ENCODE measurements at regions not wholly inside any gene's neighbourhood (a gene's known extent, or its start where the extent isn't known, plus 50 kb on each side); places are given as distances from the start of the nearest gene placed in this dataset.

DNA sequence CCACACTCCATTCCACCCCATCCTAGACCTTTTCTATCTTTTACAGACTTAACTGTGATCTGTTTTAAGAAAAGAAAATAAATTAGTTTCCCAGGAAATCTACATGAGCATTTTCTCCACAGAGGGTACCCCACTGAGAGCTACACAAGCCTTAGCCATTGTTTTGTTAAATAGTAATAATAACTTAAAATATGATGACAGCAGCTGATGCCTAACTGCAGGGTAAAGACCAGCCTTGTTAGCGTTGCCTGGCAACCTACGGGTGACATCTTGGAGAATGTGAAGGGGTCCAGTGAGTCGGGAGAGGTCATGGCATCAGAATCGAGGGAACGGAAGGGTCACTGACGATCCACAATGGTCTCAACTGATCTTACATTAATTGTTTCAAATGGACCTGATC, 233.2 kb upstream of the PBX1 start:
- ATAC-seq (no peak), DNase-seq (ENCODE audit: low spot score in 2 of 2) (no peak)
- H3K4me3 Mint-ChIP-seq = no peak overlapping the region
- no peak overlapping the region for H3K27ac Mint-ChIP-seq
- H3K36me3 Mint-ChIP-seq = no peaks in the 10 kb centered on the region
- peaks cover 13% of the 10 kb centered on the region for H3K9me3 Mint-ChIP-seq
- H3K4me1 Mint-ChIP-seq = no peaks in the 10 kb centered on the region

DNA sequence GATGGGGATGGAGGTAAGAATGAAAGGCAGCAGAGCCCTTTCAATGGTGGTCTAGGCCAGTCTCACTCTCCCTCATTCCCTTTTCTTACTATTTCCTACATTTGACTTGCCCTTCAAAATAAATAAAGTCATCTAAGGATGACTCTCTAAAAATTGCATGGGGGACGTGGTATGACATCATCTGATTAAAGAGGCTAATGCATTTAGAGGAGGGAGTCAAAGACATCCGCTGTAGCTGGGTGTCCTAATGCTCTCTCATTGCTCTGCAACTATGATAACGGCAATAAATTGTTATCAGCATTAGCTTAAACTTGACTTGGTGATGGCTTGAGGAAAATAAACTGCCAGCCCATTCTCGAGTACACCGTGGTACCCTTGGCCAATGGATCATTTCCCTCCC, 225.6 kb upstream of the PBX1 start:
- no peak for DNase-seq (ENCODE audit: low spot score in 2 of 2)
- Mint-ChIP-seq H3K36me3 (no peaks in the 10 kb centered on the region), H3K9me3 (peaks cover 6% of the 10 kb centered on the region), H3K4me3 (no peak overlapping the region), H3K27ac (no peak overlapping the region), H3K4me1 (no peaks in the 10 kb centered on the region)
- ATAC-seq = no peak

DNA sequence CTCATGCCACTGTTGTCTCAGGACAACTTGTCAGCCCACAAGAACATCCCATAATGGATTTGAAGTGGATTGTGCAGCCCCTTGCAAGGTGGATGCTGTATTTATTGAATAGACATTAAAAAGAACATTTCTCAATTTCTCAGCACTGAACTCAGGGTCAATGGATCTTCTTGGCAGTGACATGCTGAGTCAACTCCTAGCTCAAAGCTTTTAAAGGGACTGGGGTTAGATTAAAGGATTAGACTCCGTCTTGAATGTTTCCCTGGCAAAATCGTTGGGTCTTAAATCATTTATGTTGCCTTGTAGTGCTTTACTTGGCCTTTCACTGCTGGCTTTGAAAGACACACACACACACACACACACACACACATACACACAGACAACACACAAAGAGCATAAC, 221.6 kb upstream of the PBX1 start:
- Mint-ChIP-seq H3K9me3 (peaks cover 11% of the 10 kb centered on the region), H3K36me3 (no peaks in the 10 kb centered on the region), H3K4me1 (no peaks in the 10 kb centered on the region), H3K4me3 (no peak overlapping the region), H3K27ac (no peak overlapping the region)
- DNase-seq (ENCODE audit: low spot score in 2 of 2) (no peak), ATAC-seq (no peak)

DNA sequence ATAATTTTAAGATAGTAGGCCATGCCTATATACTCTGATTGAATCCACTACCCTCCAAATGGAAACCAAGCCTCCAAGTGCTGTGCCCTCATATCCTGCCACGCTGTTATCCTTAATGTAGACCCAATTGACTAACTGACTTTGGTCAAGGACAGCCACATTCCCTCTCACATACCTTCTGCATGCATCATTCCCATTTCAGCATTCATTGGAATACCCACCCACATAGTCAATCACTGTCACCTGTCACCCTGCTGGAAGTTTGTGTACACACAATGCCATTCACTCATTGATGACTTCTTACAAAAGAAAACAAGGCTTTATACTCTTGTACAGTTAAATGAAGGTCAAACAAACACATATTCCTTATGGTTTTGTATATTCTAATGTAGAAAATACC, 221.1 kb upstream of the PBX1 start:
- H3K36me3 Mint-ChIP-seq = no peaks in the 10 kb centered on the region
- DNase-seq (ENCODE audit: low spot score in 2 of 2) (no peak), ATAC-seq (no peak)
- H3K27ac Mint-ChIP-seq = no peak overlapping the region
- H3K9me3 Mint-ChIP-seq = peaks cover 11% of the 10 kb centered on the region
- H3K4me1 Mint-ChIP-seq = no peaks in the 10 kb centered on the region
- H3K4me3 Mint-ChIP-seq = no peak overlapping the region

DNA sequence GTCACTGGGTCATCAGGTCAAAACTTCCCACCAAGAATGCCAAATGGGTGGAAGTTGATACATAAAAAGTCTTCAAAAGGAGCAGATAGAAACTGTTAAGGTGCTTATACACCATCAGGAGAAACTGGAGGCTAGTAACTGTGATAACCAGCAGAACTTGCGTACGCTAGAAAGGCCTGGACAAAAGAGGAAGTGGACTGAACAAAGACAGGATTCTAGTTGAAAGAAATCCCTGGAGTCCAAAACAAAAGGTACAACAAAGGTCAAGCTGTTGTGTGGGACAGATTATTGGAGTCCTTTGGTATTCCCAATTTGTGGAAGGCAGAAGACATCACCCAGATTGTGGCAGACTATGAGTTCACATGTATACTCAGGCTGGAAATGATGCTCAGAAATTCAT, 215.8 kb upstream of the PBX1 start:
- ATAC-seq = no peak
- no peak for DNase-seq (ENCODE audit: low spot score in 2 of 2)
- H3K9me3 Mint-ChIP-seq = peaks cover 16% of the 10 kb centered on the region
- no peak overlapping the region for H3K4me3 Mint-ChIP-seq
- H3K27ac Mint-ChIP-seq = no peak overlapping the region
- H3K36me3 Mint-ChIP-seq = no peaks in the 10 kb centered on the region
- H3K4me1 Mint-ChIP-seq = no peaks in the 10 kb centered on the region

DNA sequence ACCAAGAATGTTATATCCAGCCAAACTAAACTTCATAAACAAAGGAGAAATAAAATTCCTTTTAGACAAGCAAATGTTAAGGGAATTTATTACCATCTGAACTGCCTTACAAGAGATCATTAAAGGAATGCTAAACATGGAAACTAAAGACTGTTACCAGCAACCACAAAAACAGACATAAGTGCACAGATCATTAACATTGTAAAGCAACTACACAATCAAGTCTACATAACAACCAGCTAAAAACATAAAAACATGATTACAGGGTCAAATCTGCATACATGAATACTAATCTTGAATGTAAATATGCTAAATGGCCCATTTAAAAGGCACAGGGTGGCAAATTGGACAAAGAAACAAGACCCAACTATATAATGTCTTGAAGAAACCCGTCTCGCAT, 211.0 kb upstream of the PBX1 start:
- no peak for DNase-seq (ENCODE audit: low spot score in 2 of 2)
- Mint-ChIP-seq H3K4me3 (no peak overlapping the region), H3K36me3 (no peaks in the 10 kb centered on the region), H3K27ac (no peak overlapping the region), H3K4me1 (no peaks in the 10 kb centered on the region), H3K9me3 (peaks cover 19% of the 10 kb centered on the region)
- ATAC-seq = no peak

DNA sequence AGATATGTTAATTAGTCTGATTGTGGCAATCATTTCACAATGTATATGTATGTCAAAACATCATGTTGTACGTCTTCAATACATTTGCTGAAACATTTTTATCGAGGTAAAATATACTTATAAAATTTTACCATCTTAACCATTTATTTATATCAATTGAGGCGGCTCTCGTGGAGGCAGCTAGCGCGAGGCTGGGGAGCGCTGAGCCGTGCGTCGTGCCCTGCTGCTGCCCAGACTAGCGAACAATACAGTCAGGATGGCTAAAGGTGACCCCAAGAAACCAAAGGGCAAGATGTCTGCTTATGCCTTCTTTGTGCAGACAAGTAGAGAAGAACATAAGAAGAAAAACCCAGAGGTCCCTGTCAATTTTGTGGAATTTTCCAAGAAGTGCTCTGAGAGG, 202.5 kb upstream of the PBX1 start:
- no peak for ATAC-seq

DNA sequence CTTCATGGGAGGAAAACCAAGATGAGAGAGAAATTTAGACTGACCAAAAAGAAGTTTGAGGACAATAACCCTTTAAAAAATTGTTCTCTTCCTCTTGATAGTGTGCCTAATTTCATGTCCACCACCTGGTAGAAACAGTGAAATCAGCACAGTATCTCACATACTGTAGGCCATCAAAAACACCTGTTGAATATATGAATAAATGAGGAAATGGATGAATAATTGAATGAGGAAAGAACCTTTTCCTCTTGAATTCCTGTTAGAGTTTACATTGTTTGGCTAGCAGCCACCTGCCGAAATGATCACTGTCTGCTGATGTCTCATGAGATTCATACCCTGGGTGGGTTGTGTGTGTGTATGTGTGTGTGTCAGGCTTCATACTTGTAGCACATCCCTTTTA, 198.7 kb upstream of the PBX1 start:
- ATAC-seq (no peak), DNase-seq (ENCODE audit: low spot score in 2 of 2) (no peak)
- Mint-ChIP-seq H3K4me3 (no peak overlapping the region), H3K36me3 (no peaks in the 10 kb centered on the region), H3K4me1 (no peaks in the 10 kb centered on the region), H3K27ac (no peak overlapping the region), H3K9me3 (peaks cover 12% of the 10 kb centered on the region)

More for the DNA sequence above, 202.5 kb upstream of the PBX1 start:
- no peaks in the 10 kb centered on the region for H3K4me1 Mint-ChIP-seq
- no peak overlapping the region for H3K4me3 Mint-ChIP-seq
- peaks cover 16% of the 10 kb centered on the region for H3K9me3 Mint-ChIP-seq
- H3K27ac Mint-ChIP-seq = no peak overlapping the region
- no peaks in the 10 kb centered on the region for H3K36me3 Mint-ChIP-seq
- no peak for DNase-seq (ENCODE audit: low spot score in 2 of 2)

DNA sequence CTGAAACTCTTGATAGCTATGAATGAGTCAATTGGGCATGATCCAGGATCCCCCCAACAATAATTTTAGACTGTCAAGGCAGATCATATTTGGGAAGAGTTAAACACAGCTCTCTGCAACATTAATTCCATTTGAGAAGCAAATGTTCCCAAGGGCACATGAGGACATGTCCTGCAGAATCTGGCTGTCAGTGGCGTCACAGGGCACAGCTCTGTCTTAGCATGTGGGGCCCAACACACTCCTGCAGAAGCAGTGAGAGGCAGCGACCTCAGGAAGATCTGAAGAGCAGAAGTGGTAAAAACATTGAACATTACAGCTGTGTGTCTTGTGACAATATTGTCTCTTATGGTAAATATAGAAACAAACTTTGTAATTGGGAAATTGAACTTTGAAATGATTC, 197.1 kb upstream of the PBX1 start:
- Mint-ChIP-seq H3K4me3 (no peak overlapping the region), H3K4me1 (no peaks in the 10 kb centered on the region), H3K9me3 (peaks cover 14% of the 10 kb centered on the region), H3K27ac (no peak overlapping the region), H3K36me3 (no peaks in the 10 kb centered on the region)
- ATAC-seq (no peak), DNase-seq (ENCODE audit: low spot score in 2 of 2) (no peak)

DNA sequence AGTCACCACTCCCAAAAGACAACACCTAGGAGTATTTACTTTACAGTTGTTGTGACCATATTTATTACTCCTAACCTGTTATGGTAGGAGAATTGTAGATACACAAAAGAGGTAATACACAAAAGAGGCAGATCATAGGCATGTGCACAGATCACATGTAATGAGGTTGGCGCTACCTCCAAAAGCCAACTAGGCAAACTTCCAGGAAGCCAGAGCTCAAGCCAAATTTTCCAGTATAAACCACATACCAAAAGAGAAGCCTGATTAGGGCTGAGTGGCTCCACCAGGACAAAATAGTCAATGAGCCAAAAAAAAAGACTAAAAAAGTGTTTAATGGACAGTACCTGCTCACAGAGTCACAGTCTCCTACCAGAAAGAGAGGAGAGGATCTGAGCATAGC, 195.0 kb upstream of the PBX1 start:
- no peak for ATAC-seq
- DNase-seq (ENCODE audit: low spot score in 2 of 2) = no peak
- Mint-ChIP-seq H3K9me3 (peaks cover 11% of the 10 kb centered on the region), H3K36me3 (no peaks in the 10 kb centered on the region), H3K4me3 (no peak overlapping the region), H3K4me1 (no peaks in the 10 kb centered on the region), H3K27ac (no peak overlapping the region)

DNA sequence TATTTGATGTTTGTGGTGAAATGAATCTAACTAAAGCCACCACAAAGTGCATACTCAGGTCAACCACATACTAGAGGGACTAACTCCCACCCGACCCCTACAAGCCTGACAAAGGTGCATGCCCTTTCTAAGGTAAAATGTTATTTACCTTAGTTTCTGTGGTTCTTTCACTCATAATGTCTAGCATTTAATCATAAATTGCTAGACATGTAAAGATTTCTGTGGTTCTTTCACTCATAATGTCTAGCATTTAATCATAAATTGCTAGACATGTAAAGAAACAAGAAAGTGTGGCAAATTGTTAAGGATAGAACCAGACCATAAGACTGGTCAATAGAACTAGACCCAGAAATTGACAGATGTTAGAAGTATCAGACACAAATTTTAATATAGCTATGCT, 193.0 kb upstream of the PBX1 start:
- H3K4me3 Mint-ChIP-seq = no peak overlapping the region
- H3K4me1 Mint-ChIP-seq = no peaks in the 10 kb centered on the region

DNA sequence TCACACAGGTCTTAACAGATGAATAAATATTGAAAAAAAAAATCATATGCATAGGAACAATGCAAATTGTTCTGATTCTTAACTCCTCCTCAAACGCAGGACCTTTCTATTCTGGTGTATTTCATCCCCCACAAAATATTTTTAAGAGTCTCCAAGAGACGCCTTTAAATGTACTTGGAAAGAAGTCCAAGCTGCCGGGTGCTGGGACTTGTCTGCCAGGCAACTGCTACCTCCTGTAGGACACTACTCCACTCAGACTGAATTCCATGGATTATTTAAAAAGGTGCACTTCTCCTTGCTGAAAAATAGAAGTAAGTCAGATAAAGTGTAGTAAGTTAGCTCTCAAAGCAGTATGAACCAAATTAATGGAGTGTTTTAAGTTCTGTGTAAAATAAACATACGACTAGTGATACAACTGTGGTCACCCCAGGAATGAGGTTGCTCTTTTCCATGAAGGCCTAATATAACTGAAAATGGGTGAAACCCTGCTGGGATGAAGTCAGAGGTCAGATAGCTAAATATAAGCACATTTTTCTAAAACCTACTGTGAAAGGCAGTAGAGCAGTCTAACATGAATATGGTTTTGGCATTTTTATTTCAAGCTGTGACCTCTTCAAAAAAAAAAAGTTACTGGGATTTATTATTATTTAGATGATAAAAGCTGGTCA, 189.2 kb upstream of the PBX1 start:
- no peaks in the 10 kb centered on the region for H3K36me3 Mint-ChIP-seq
- no peak for ATAC-seq
- H3K27ac Mint-ChIP-seq = no peak overlapping the region
- no peaks in the 10 kb centered on the region for H3K4me1 Mint-ChIP-seq
- no peak overlapping the region for H3K4me3 Mint-ChIP-seq
- DNase-seq (ENCODE audit: low spot score in 2 of 2) = no peak
- H3K9me3 Mint-ChIP-seq = peaks cover 14% of the 10 kb centered on the region

More for the DNA sequence above, 193.0 kb upstream of the PBX1 start:
- no peaks in the 10 kb centered on the region for H3K36me3 Mint-ChIP-seq
- H3K9me3 Mint-ChIP-seq = peaks cover 6% of the 10 kb centered on the region
- H3K27ac Mint-ChIP-seq = no peak overlapping the region
- DNase-seq (ENCODE audit: low spot score in 2 of 2) (no peak), ATAC-seq (no peak)

DNA sequence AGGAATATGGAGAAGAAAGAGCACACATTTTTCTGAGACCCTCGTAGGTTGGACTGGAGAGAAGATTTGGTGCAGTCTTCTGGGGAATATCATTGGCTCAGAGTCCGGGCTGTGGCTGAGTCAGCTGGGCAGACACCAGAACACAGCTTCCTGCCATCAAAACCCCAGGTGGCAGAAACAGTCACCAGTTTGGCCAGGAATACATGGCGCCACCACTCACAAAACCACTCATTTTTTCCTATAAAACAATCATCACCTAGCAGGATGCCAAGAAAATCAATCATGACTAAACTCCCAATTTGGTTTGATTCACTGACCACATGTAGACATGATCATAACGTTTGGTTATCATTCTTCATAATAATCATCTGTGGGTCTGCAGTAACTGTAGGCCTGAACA, 178.1 kb upstream of the PBX1 start:
- no peak for DNase-seq (ENCODE audit: low spot score in 2 of 2)
- H3K36me3 Mint-ChIP-seq = no peaks in the 10 kb centered on the region
- peaks cover 16% of the 10 kb centered on the region for H3K9me3 Mint-ChIP-seq
- H3K27ac Mint-ChIP-seq = no peak overlapping the region
- no peak overlapping the region for H3K4me3 Mint-ChIP-seq
- ATAC-seq = no peak
- H3K4me1 Mint-ChIP-seq = no peaks in the 10 kb centered on the region

DNA sequence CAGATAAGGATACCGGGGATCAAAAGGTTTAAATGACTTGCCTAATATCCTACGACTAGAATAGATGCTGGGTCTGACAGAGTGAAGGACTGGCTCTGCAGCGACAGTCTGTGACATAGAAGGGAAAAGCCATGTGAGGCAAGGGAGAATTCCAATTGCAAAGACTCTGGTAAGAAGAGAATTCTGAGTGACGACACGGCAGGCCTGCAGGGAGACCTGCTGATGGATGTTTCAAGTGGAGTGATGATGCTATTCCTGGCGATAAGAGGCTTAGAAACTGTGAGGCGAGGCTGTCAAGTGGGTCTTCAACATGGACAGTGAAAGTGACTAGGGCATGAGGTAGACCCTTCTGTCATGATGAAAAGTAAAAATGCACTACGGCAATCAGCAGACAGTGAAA, 176.6 kb upstream of the PBX1 start:
- ATAC-seq (no peak), DNase-seq (ENCODE audit: low spot score in 2 of 2) (no peak)
- H3K4me1 Mint-ChIP-seq = no peaks in the 10 kb centered on the region
- no peaks in the 10 kb centered on the region for H3K36me3 Mint-ChIP-seq
- peaks cover 19% of the 10 kb centered on the region for H3K9me3 Mint-ChIP-seq
- H3K4me3 Mint-ChIP-seq = no peak overlapping the region
- H3K27ac Mint-ChIP-seq = no peak overlapping the region

DNA sequence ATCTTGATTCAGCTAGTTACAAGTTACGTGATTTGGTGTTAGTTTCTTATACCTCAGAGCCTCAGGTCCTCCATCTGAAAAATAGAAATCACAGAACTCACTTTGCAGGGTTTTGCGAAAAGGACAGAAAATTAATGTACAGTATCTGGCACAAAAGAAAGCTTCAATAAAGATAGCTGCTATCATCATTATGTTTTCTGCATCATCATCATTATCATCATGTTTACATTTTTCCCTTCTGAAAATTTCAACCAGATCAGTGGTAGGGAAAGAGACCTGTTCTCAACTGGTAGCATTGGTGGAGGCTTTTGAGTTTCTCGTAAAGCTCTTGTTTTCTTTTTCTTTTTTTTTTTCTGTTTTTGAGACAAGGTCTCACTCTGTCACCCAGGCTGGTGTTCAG, 174.7 kb upstream of the PBX1 start:
- H3K27ac Mint-ChIP-seq = no peak overlapping the region
- no peaks in the 10 kb centered on the region for H3K36me3 Mint-ChIP-seq
- DNase-seq (ENCODE audit: low spot score in 2 of 2) = no peak
- peaks cover 23% of the 10 kb centered on the region for H3K9me3 Mint-ChIP-seq
- ATAC-seq = no peak
- H3K4me3 Mint-ChIP-seq = no peak overlapping the region
- H3K4me1 Mint-ChIP-seq = no peaks in the 10 kb centered on the region

DNA sequence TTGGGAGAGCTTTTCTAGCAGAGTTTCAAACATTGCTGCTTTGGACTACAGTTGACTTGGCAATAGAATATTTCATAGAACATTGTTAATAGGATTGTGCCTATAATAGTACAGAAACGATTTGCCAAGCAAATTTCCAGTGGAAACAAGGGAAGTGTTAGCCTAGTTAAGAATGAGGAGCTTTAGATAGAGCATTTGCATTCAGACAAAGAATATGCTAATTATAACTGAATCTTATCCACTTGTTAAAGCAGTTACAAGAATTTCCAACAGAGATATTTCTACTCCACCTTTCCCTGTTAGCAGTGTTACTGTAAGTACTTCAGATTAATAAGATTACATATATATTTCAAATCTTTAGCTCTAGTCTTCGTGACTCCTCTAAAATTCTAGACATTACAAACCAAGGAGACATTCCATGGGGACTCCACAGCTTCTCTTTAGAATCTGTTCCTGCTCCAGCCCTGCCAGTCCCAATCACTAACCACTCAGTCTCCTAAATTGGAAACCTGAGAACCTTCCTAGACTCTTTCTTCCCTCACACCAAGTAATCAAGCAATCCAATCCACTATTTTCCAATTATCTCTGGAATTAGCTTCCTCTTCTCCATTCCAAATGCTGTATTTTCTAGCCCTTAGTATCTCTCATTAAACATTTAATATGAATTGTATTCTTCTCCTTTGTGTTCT, 141.8 kb upstream of the PBX1 start:
- Mint-ChIP-seq H3K4me3 (no peak overlapping the region), H3K9me3 (peaks cover 14% of the 10 kb centered on the region), H3K4me1 (no peaks in the 10 kb centered on the region), H3K27ac (no peak overlapping the region), H3K36me3 (no peaks in the 10 kb centered on the region)
- ATAC-seq (no peak), DNase-seq (ENCODE audit: low spot score in 2 of 2) (no peak)

Measured in stimulated activated effector memory CD8-positive, alpha-beta T cell treated with anti-CD3 and anti-CD28 coated beads, Interleukin-12 subunit alpha, Interleukin-12 subunit beta, amount 100 ng/mL, for 72 hours (primary cell).